ENCODE measurements at regions not wholly inside any gene's neighbourhood (a gene's known extent, or its start where the extent isn't known, plus 50 kb on each side); places are given as distances from the start of the nearest gene placed in this dataset.

DNA sequence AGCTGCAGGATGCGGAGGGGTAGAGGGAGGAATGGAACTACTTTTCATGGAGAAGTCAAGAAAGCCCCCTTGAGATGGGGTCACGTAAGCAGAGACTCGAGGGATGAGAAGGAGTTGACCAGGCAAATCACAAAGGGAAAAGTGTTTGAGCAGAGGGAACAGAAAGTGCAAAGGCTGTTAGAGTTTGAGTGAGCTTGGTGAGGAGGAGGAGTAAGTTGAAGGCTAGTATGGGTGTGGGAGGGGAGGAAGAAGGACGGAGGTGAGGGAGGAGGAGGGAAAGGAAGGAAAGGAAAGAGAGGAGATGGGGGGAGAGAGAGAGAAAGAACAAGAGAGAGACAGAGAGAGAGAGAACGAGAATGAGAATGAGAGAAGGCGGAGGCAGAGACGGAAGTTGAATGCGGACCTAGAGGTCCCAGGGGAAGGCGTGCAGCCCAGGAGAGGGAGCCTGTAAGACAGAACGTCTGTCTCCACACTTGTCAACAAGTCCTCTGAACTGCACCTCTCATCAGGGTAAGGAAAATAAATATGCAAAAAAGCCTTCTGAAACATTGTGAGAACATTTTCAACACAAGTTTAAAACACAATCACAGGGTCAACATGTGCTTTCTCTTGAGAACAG, 279.8 kb upstream of the EEF2KMT start:
- no peak overlapping the region for H2AFZ ChIP-seq (ENCODE audit: low read depth, low read length)
- H3K27me3 ChIP-seq (ENCODE audit: insufficient read depth, low read length), result peaks cover 4% of the 10 kb centered on the region
- no peaks in the 10 kb centered on the region for H3K4me1 ChIP-seq (ENCODE audit: insufficient read depth, low read length)
- H3K36me3 ChIP-seq (ENCODE audit: insufficient read depth, low read length), result no peaks in the 10 kb centered on the region
- H3K4me3 ChIP-seq (ENCODE audit: low read length), result no peak overlapping the region
- H3K9me3 ChIP-seq (ENCODE audit: low read length), result no peaks in the 10 kb centered on the region

DNA sequence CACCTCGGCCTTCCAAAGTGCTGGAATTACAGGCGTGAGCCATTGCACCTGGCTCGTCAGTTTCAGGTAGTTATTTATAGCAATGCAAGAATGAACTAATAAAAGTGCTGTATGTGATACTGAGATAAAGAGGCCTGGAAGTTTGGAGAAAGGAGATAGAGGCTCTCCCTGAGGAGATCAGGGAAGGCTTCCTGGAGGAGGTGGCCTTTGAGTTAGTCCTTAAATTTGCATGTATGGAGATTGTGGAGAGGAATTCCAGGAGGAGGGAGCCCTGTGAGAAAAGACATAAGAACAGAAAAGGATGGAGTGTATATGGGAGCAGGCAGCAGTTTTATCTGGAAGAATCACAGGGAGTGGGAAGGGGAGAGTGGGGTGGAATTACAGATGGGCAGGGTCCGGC, 276.6 kb upstream of the EEF2KMT start:
- Histone ChIP-seq H3K36me3 (ENCODE audit: insufficient read depth, low read length) (no peaks in the 10 kb centered on the region), H2AFZ (ENCODE audit: low read depth, low read length) (no peak overlapping the region), H3K27me3 (ENCODE audit: insufficient read depth, low read length) (peaks cover 4% of the 10 kb centered on the region), H3K4me3 (ENCODE audit: low read length) (no peak overlapping the region), H3K9me3 (ENCODE audit: low read length) (no peaks in the 10 kb centered on the region), H3K4me1 (ENCODE audit: insufficient read depth, low read length) (no peaks in the 10 kb centered on the region)

DNA sequence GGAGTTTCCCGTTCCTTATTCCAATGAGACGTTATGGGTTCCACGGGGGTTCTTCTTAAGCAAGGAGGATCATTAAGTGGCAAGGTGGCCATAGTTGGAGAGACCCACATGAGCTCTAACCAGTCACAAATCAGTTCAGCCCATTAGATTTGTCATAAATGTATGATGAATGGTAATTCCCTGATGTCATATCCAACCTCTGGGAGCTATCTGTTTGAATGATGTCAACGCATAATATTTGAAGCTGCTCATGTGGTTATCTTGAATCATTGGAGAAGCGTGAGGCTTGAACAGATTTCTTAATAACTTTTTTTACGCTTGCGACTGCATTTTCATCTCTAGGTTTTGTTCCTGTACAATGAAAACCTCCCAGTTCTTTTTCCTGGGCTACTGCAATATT, 270.4 kb upstream of the EEF2KMT start:
- H3K9me3 ChIP-seq (ENCODE audit: low read length), result no peaks in the 10 kb centered on the region
- no peaks in the 10 kb centered on the region for H3K4me1 ChIP-seq (ENCODE audit: insufficient read depth, low read length)
- H3K4me3 ChIP-seq (ENCODE audit: low read length), result no peak overlapping the region
- H2AFZ ChIP-seq (ENCODE audit: low read depth, low read length), result no peak overlapping the region
- H3K27me3 ChIP-seq (ENCODE audit: insufficient read depth, low read length), result no peaks in the 10 kb centered on the region
- H3K36me3 ChIP-seq (ENCODE audit: insufficient read depth, low read length), result no peaks in the 10 kb centered on the region

DNA sequence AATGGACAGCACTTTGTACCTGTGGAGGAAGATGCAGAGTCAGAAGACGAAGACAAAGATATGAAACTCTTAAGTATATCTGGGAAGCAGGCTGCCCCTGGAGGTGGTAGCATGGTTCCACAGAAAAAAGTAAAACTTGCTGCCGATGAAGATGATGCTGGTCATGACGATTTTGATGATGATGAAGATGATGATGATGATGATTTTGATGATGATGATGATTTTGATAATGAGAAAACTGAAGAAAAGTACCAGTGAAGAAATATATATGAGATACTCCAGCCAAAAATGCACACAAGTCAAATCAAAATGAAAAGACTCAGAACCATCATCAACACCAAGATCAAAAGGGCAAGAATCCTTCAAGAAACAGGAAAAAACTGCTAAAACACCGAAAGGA, 268.5 kb upstream of the EEF2KMT start:
- H2AFZ ChIP-seq (ENCODE audit: low read depth, low read length), result no peak overlapping the region
- no peaks in the 10 kb centered on the region for H3K9me3 ChIP-seq (ENCODE audit: low read length)
- no peaks in the 10 kb centered on the region for H3K4me1 ChIP-seq (ENCODE audit: insufficient read depth, low read length)
- no peak overlapping the region for H3K4me3 ChIP-seq (ENCODE audit: low read length)
- no peaks in the 10 kb centered on the region for H3K36me3 ChIP-seq (ENCODE audit: insufficient read depth, low read length)
- H3K27me3 ChIP-seq (ENCODE audit: insufficient read depth, low read length), result no peaks in the 10 kb centered on the region

- Histone ChIP-seq H3K4me3 (ENCODE audit: low read length) (no peak overlapping the region), H3K4me1 (ENCODE audit: insufficient read depth, low read length) (no peaks in the 10 kb centered on the region), H3K27me3 (ENCODE audit: insufficient read depth, low read length) (no peaks in the 10 kb centered on the region), H3K36me3 (ENCODE audit: insufficient read depth, low read length) (no peaks in the 10 kb centered on the region), H3K9me3 (ENCODE audit: low read length) (no peaks in the 10 kb centered on the region), H2AFZ (ENCODE audit: low read depth, low read length) (no peak overlapping the region)
Observed at GRCh38 chr16:5364186-5364585, 266.6 kb upstream of the EEF2KMT start.

- Histone ChIP-seq H2AFZ (ENCODE audit: low read depth, low read length) (no peak overlapping the region), H3K4me1 (ENCODE audit: insufficient read depth, low read length) (no peaks in the 10 kb centered on the region), H3K9me3 (ENCODE audit: low read length) (no peaks in the 10 kb centered on the region), H3K27me3 (ENCODE audit: insufficient read depth, low read length) (no peaks in the 10 kb centered on the region), H3K4me3 (ENCODE audit: low read length) (no peak overlapping the region), H3K36me3 (ENCODE audit: insufficient read depth, low read length) (no peaks in the 10 kb centered on the region)
Observed at GRCh38 chr16:5361322-5361721, 263.7 kb upstream of the EEF2KMT start.

DNA sequence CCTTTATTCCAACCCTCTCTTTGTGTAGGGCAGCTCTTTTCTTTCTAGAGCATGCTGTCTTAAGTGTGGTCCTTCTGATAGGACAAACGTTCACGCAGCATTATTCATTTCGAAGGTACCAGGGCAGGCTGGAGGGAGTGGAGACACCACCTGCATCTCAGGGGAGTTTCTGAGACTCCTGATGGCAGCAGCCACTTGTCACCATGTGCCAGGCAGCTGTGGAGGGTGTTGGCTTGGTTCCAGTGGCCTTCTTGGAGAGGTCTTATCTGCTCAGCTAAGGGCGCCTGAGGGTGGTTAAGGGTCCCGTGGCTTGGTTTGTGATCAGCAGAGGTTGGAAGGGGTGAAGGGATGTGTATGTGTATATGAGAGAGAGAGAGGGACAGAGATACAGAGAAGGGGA, 257.1 kb upstream of the EEF2KMT start:
- H3K4me1 ChIP-seq (ENCODE audit: insufficient read depth, low read length), result no peaks in the 10 kb centered on the region
- H3K27me3 ChIP-seq (ENCODE audit: insufficient read depth, low read length), result no peaks in the 10 kb centered on the region

GRCh38 chr16:5349670-5350517, 252.3 kb upstream of the EEF2KMT start:
- H3K4me3 ChIP-seq (ENCODE audit: low read length), result no peak overlapping the region
- H3K36me3 ChIP-seq (ENCODE audit: insufficient read depth, low read length), result no peaks in the 10 kb centered on the region
- H2AFZ ChIP-seq (ENCODE audit: low read depth, low read length), result no peak overlapping the region
- H3K4me1 ChIP-seq (ENCODE audit: insufficient read depth, low read length), result no peaks in the 10 kb centered on the region
- H3K27me3 ChIP-seq (ENCODE audit: insufficient read depth, low read length), result no peaks in the 10 kb centered on the region
- no peaks in the 10 kb centered on the region for H3K9me3 ChIP-seq (ENCODE audit: low read length)

More for the DNA sequence above, 257.1 kb upstream of the EEF2KMT start:
- Histone ChIP-seq H3K4me3 (ENCODE audit: low read length) (no peak overlapping the region), H2AFZ (ENCODE audit: low read depth, low read length) (no peak overlapping the region), H3K36me3 (ENCODE audit: insufficient read depth, low read length) (no peaks in the 10 kb centered on the region), H3K9me3 (ENCODE audit: low read length) (no peaks in the 10 kb centered on the region)

- H3K27me3 ChIP-seq (ENCODE audit: insufficient read depth, low read length), result no peaks in the 10 kb centered on the region
- H3K4me3 ChIP-seq (ENCODE audit: low read length), result no peak overlapping the region
- no peaks in the 10 kb centered on the region for H3K9me3 ChIP-seq (ENCODE audit: low read length)
- H2AFZ ChIP-seq (ENCODE audit: low read depth, low read length), result no peak overlapping the region
- H3K4me1 ChIP-seq (ENCODE audit: insufficient read depth, low read length), result no peaks in the 10 kb centered on the region
- no peaks in the 10 kb centered on the region for H3K36me3 ChIP-seq (ENCODE audit: insufficient read depth, low read length)
Observed at GRCh38 chr16:5349101-5349500, 251.5 kb upstream of the EEF2KMT start.

DNA sequence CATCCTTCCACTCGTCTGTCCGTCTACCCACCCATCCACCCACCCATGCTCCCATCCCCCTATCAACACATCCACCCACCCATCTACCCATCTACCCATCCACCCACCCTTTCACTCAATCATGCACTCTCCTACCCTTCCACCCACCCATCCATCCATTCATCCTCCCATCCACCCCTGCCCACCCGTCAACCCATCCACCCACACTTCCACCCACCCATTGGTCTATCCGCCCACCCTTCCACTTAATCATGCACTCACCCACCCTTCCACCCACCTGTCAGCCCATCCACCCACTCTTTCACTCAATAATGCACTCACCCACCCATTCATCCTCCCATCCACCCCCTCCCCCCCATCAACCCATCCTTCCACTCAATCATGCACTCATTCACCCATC, 250.0 kb upstream of the EEF2KMT start:
- Histone ChIP-seq H3K27me3 (ENCODE audit: insufficient read depth, low read length) (no peaks in the 10 kb centered on the region), H3K9me3 (ENCODE audit: low read length) (no peaks in the 10 kb centered on the region), H3K4me3 (ENCODE audit: low read length) (no peak overlapping the region), H3K4me1 (ENCODE audit: insufficient read depth, low read length) (no peaks in the 10 kb centered on the region), H3K36me3 (ENCODE audit: insufficient read depth, low read length) (no peaks in the 10 kb centered on the region), H2AFZ (ENCODE audit: low read depth, low read length) (no peak overlapping the region)

- Histone ChIP-seq H3K27me3 (ENCODE audit: insufficient read depth, low read length) (no peaks in the 10 kb centered on the region), H3K4me3 (ENCODE audit: low read length) (no peak overlapping the region), H2AFZ (ENCODE audit: low read depth, low read length) (no peak overlapping the region), H3K9me3 (ENCODE audit: low read length) (no peaks in the 10 kb centered on the region), H3K36me3 (ENCODE audit: insufficient read depth, low read length) (no peaks in the 10 kb centered on the region), H3K4me1 (ENCODE audit: insufficient read depth, low read length) (no peaks in the 10 kb centered on the region)
Observed at GRCh38 chr16:5336941-5337340, 239.3 kb upstream of the EEF2KMT start.

DNA sequence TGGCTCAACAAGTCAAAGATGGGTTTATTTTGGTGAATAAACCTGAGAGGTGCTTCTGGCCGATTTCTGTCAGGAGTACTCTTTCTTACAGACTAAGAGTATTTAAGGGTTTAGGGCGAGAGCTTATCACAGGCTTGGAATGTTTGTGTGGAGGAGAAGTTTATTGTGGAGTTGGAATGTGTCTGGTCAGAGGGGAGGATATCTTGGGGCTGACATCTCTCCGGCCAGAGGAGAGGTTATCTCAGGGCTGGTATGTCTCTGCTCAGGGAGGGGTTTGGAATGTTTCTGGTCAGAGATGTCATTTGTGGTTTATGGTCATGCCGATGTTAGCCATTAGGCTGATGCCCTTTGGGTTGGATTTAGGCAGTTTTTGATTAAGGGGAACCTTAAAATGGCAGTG, 236.4 kb upstream of the EEF2KMT start:
- H2AFZ ChIP-seq (ENCODE audit: low read depth, low read length), result no peak overlapping the region
- no peaks in the 10 kb centered on the region for H3K36me3 ChIP-seq (ENCODE audit: insufficient read depth, low read length)
- no peaks in the 10 kb centered on the region for H3K27me3 ChIP-seq (ENCODE audit: insufficient read depth, low read length)
- no peaks in the 10 kb centered on the region for H3K9me3 ChIP-seq (ENCODE audit: low read length)
- H3K4me3 ChIP-seq (ENCODE audit: low read length), result no peak overlapping the region
- H3K4me1 ChIP-seq (ENCODE audit: insufficient read depth, low read length), result no peaks in the 10 kb centered on the region

DNA sequence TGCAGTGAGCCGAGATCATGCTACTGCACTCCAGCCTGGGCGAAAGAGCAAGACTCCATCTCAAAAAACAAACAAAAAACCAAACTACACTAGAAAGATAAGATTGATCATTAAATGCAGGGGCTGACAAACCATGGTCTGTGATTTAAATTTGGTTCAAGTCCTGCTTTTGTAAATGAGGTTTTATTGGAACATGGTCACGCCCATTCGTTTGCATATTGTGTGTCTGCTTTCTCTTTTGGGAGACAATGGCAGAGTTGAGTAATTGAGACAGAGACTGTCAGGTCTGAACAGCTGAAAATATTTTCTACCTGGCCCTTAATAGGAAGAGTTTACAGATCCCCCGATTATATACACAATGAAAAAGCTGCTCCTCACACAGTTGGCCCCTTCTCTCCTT, 235.5 kb upstream of the EEF2KMT start:
- Histone ChIP-seq H3K4me3 (ENCODE audit: low read length) (no peak overlapping the region), H3K27me3 (ENCODE audit: insufficient read depth, low read length) (no peaks in the 10 kb centered on the region), H2AFZ (ENCODE audit: low read depth, low read length) (no peak overlapping the region), H3K9me3 (ENCODE audit: low read length) (no peaks in the 10 kb centered on the region), H3K36me3 (ENCODE audit: insufficient read depth, low read length) (no peaks in the 10 kb centered on the region), H3K4me1 (ENCODE audit: insufficient read depth, low read length) (no peaks in the 10 kb centered on the region)

Measured in neuron (in vitro differentiated cells).